Breast epithelium (tissue), 4 donors: ENCODE measurements at regions not wholly inside any gene's neighbourhood (a gene's known extent, or its start where the extent isn't known, plus 50 kb on each side); places are given as distances from the start of the nearest gene placed in this dataset.

ENCODE experiments used
- DNase-seq, 2 donors: peaks; one replicate each; pipeline ENCODE4 v3.0.0-alpha.2; 2019; ENCODE audit warnings: low spot score in 2 of 2
- H3K27ac ChIP-seq, 2 donors: fragments of 200-600 bp; sonication (generic) in 1 of 2; one replicate each; pipeline ENCODE4 v1.5.1; 2016 to 2019; ENCODE audit warnings: mild to moderate bottlenecking in 1 of 2
- H3K27me3 ChIP-seq, 2 donors: fragments of 200-600 bp; sonication (generic) in 1 of 2; one replicate each; pipeline versions ENCODE4 v1.5.1 to v1.6.0; 2017 to 2019; ENCODE audit warnings: control low read depth in 1 of 2, mild to moderate bottlenecking in 1 of 2
- H3K36me3 ChIP-seq: fragments of 200-600 bp; one replicate; pipeline ENCODE4 v1.5.1; 2019
- H3K4me1 ChIP-seq, 2 donors: fragments of 200-600 bp; sonication (generic); one replicate each; pipeline ENCODE4 v1.5.1; 2016 to 2019; ENCODE audit warnings: control low read depth in 1 of 2
- H3K4me3 ChIP-seq, 3 donors: fragments of 200-600 bp; sonication (generic); 1 replicate in 2 of 3; 2 replicates in 1 of 3; pipeline ENCODE4 v1.5.1; 2016 to 2019; ENCODE audit warnings: mild to moderate bottlenecking in 3 of 3, moderate library complexity in 2 of 3
- H3K9me3 ChIP-seq, 2 donors: fragments of 200-600 bp; sonication (generic) in 1 of 2; one replicate each; pipeline ENCODE4 v1.5.1; 2016 to 2019; ENCODE audit warnings: control low read depth in 1 of 2
- POLR2A ChIP-seq: fragments of 450-650 bp; IDR thresholded peaks from one replicate; pipeline ENCODE4 v1.6.1; 2016; ENCODE audit warnings: antibody characterized with exemption, mild to moderate bottlenecking, moderate library complexity
- POLR2AphosphoS5 ChIP-seq, 3 donors: sonication (generic); formaldehyde crosslinking; IDR thresholded peaks; one replicate each; pipeline ENCODE4 v1.6.1; 2017; ENCODE audit warnings: antibody characterized with exemption in 3 of 3
- intact Hi-C: fragments of 100-400 bp; cut with DNase I; formaldehyde crosslinking; loops from one replicate; pipeline ENCODE4 v1.15.1; 2023; ENCODE audit warnings: low total_unique reads
- TF ChIP-seq, protein P1 (sequence below), 3 donors: fragments of 450-650 bp; IDR thresholded peaks; one replicate each; pipeline ENCODE4 v1.5.1; 2016 to 2017; ENCODE audit warnings: antibody characterized with exemption in 3 of 3, mild to moderate bottlenecking in 3 of 3, moderate library complexity in 3 of 3

DNA sequence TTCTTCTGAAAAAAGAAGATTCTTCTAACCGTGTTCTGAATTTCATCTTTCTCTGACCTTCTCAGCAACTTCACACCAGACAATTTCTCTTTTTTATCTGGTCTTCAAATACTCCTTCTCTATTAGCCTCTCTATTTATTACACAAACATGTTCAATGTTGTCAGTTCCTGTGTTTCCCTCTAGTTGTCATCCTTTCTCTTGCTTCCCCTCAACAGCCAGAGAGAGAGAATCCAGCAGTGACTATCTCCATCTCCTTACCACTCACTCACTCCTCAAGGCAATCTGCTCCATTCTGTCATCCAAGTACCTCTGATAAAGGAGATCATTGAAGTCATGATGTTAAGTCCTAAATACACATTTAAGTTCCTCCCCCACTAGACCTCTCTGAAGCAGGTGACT, 491.9 kb upstream of the CHAC2 start:
- H3K4me1 ChIP-seq, result no peaks in the 10 kb centered on the region
- TF ChIP-seq, protein P1, sequence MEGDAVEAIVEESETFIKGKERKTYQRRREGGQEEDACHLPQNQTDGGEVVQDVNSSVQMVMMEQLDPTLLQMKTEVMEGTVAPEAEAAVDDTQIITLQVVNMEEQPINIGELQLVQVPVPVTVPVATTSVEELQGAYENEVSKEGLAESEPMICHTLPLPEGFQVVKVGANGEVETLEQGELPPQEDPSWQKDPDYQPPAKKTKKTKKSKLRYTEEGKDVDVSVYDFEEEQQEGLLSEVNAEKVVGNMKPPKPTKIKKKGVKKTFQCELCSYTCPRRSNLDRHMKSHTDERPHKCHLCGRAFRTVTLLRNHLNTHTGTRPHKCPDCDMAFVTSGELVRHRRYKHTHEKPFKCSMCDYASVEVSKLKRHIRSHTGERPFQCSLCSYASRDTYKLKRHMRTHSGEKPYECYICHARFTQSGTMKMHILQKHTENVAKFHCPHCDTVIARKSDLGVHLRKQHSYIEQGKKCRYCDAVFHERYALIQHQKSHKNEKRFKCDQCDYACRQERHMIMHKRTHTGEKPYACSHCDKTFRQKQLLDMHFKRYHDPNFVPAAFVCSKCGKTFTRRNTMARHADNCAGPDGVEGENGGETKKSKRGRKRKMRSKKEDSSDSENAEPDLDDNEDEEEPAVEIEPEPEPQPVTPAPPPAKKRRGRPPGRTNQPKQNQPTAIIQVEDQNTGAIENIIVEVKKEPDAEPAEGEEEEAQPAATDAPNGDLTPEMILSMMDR (IDR thresholded peaks at IDR 0.05), result no peak
- TF ChIP-seq POLR2A, result no peak
- TF ChIP-seq POLR2AphosphoS5 (IDR thresholded peaks at IDR 0.05), result no peak
- H3K4me3 ChIP-seq, result no peak overlapping the region
- no peaks in the 10 kb centered on the region for H3K9me3 ChIP-seq
- no peak for DNase-seq
- no peaks in the 10 kb centered on the region for H3K27me3 ChIP-seq
- H3K36me3 ChIP-seq, result no peaks in the 10 kb centered on the region
- intact Hi-C loops, result no loop called here
- H3K27ac ChIP-seq, result no peak overlapping the region

DNA sequence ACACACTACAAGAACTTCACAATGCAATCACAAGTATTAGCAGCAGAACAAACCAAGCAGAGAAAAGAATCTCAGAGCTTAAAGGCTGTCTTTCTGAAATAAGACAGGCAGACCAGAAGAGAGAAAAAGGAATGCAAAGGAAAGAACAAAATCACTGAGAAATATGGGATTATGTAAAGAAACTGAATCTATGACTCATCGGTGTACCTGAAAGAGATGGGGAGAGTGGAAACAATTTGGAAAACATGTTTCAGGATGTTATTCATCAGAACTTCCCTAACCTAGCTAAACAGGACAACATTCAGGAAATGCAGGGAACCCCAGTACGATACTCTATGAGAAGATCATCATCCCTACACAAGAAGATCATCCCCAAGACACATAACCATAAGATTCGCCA, 499.0 kb upstream of the CHAC2 start:
- TF ChIP-seq POLR2AphosphoS5 (IDR thresholded peaks at IDR 0.05), result no peak
- TF ChIP-seq, protein P1 (IDR thresholded peaks at IDR 0.05), result no peak
- TF ChIP-seq POLR2A, result no peak
- H3K27me3 ChIP-seq, result no peaks in the 10 kb centered on the region
- H3K9me3 ChIP-seq, result no peaks in the 10 kb centered on the region
- no peaks in the 10 kb centered on the region for H3K36me3 ChIP-seq
- no peaks in the 10 kb centered on the region for H3K4me1 ChIP-seq
- intact Hi-C loops, result no loop called here
- H3K4me3 ChIP-seq, result no peak overlapping the region
- no peak overlapping the region for H3K27ac ChIP-seq
- no peak for DNase-seq

DNA sequence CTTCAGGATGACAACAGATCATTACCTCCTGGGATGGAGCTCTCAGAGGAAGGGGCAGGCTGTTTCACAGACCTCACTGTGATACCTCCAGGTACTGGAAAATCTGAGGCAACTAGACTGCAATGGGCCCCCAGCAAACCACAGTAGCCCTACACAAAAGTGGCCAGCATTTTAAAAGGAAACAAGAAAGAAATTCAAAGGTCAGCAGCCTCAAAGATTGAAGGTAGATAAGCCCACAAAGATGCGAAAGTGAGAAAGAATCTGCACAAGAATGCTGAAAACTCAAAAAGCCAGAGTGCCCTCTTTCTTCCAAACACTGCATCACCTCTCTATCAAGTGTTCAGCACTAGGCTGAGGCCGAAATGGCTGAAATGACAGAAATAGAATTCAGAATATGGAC, 499.5 kb upstream of the CHAC2 start:
- DNase-seq, result no peak
- no peaks in the 10 kb centered on the region for H3K4me1 ChIP-seq
- no peaks in the 10 kb centered on the region for H3K27me3 ChIP-seq
- H3K9me3 ChIP-seq, result no peaks in the 10 kb centered on the region
- no peak overlapping the region for H3K27ac ChIP-seq
- intact Hi-C loops, result no loop called here
- H3K36me3 ChIP-seq, result no peaks in the 10 kb centered on the region
- TF ChIP-seq POLR2AphosphoS5 (IDR thresholded peaks at IDR 0.05) (no peak), POLR2A (no peak)
- TF ChIP-seq, protein P1 (IDR thresholded peaks at IDR 0.05), result no peak
- H3K4me3 ChIP-seq, result no peak overlapping the region

DNA sequence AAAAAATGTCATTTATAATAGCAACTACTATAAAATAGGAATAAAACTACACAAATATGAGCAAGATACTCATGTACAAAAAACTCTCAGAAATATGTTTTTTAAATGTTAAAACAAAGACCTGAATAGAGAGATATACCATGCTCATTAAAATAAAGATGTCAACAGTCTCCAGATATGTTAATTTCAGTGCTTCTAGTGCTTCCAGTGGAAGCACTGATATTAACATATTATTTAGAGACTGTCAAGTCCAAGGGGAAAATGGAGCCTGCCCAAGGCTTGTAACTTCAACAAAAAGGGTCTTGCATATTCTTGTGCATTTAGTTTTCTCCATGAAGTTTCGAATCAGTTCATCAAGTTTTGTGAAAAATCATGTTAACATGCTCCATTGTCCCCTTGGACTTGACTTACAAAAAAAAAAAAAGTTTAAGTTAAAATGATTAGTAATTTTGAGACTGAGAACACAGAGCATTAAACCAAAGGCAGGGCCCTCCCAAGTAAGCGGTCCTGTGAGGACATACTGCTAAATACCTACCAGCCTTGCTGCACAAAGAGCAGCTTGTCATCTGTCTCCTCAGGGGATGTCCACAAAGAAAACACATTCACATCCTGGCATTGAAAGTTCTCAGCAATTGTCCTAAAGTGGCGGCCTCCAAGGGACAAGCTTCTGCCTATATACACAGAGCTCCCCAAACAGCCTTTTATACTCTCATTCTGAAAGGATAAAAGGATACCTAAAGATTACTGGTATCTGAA, 501.9 kb upstream of the CHAC2 start:
- H3K27ac ChIP-seq, result no peak overlapping the region
- intact Hi-C loops, result no loop called here
- no peak overlapping the region for H3K4me3 ChIP-seq
- no peaks in the 10 kb centered on the region for H3K4me1 ChIP-seq
- no peaks in the 10 kb centered on the region for H3K9me3 ChIP-seq
- DNase-seq, result no peak
- H3K27me3 ChIP-seq, result no peaks in the 10 kb centered on the region
- H3K36me3 ChIP-seq, result no peaks in the 10 kb centered on the region
- TF ChIP-seq, protein P1 (IDR thresholded peaks at IDR 0.05), result no peak
- TF ChIP-seq POLR2A, result no peak
- TF ChIP-seq POLR2AphosphoS5 (IDR thresholded peaks at IDR 0.05), result no peak

DNA sequence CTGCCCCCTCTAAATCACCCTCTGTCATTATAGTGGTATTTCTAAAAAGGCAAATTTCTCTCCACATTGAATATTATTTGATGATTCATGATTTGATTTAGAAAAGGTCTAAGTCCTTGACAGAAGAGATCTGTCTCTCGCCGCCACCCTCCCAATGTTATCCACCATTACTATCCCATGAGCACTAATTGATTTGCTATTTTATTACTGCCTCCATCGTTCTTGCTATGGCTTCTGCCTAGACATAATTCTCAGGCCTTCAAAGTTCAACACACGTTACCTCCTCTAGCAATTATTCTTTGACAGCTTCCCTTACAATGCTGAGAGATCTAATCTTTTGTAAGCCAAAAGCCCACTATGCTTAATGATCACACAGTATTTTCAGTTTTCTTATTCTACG, 507.0 kb upstream of the CHAC2 start:
- no peak for TF ChIP-seq POLR2AphosphoS5 (IDR thresholded peaks at IDR 0.05)
- no peak for TF ChIP-seq POLR2A
- TF ChIP-seq, protein P1 (IDR thresholded peaks at IDR 0.05), result no peak
- Histone ChIP-seq H3K27me3 (no peaks in the 10 kb centered on the region), H3K4me3 (no peak overlapping the region), H3K4me1 (no peaks in the 10 kb centered on the region), H3K9me3 (peaks cover 3 to 4% of the 10 kb centered on the region in 2 donors), H3K36me3 (no peaks in the 10 kb centered on the region), H3K27ac (no peak overlapping the region)
- intact Hi-C loops, result no loop called here
- no peak for DNase-seq
